Omental fat pad (tissue), 3 donors: ENCODE measurements at regions not wholly inside any gene's neighbourhood (a gene's known extent, or its start where the extent isn't known, plus 50 kb on each side); places are given as distances from the start of the nearest gene placed in this dataset.

Source experiments
- ATAC-seq: fragments of 150-250 bp; one replicate; pipeline ENCODE4 v1.9.1; 2016; ENCODE audit warnings: mild to moderate bottlenecking, moderate library complexity; ENCODE audit not compliant: low FRiP score
- DNase-seq: peaks from one replicate; pipeline ENCODE4 v3.0.0-alpha.2; 2019; ENCODE audit warnings: low spot score
- TF ChIP-seq, protein P1 (sequence below), 3 donors: fragments of 450-650 bp; IDR thresholded peaks; one replicate each; pipeline ENCODE4 v1.5.1; 2016 to 2017; ENCODE audit warnings: antibody characterized with exemption in 3 of 3, mild to moderate bottlenecking in 3 of 3, moderate library complexity in 2 of 3

DNA sequence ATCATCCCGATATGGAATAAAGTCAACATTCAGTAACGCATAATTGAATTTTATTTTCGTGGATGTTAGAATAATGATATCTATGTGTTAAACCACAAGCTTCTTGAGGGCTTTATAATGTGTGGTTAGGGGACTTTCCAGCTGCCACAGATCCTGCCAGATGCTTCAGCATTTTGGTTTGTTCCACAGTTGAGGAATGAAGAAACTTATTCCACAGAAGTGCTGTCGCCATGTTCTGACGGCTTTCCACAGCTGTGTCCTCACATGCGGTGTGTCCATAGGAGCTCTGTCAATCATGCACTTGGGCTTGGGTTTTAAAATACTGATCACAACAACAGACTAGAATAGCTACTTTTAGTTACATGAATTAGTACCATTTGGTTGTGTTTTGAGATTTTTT lies 411.9 kb downstream of the TRIML1 start:
- TF ChIP-seq, protein P1, sequence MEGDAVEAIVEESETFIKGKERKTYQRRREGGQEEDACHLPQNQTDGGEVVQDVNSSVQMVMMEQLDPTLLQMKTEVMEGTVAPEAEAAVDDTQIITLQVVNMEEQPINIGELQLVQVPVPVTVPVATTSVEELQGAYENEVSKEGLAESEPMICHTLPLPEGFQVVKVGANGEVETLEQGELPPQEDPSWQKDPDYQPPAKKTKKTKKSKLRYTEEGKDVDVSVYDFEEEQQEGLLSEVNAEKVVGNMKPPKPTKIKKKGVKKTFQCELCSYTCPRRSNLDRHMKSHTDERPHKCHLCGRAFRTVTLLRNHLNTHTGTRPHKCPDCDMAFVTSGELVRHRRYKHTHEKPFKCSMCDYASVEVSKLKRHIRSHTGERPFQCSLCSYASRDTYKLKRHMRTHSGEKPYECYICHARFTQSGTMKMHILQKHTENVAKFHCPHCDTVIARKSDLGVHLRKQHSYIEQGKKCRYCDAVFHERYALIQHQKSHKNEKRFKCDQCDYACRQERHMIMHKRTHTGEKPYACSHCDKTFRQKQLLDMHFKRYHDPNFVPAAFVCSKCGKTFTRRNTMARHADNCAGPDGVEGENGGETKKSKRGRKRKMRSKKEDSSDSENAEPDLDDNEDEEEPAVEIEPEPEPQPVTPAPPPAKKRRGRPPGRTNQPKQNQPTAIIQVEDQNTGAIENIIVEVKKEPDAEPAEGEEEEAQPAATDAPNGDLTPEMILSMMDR (IDR thresholded peaks at IDR 0.05) = no peak

DNA sequence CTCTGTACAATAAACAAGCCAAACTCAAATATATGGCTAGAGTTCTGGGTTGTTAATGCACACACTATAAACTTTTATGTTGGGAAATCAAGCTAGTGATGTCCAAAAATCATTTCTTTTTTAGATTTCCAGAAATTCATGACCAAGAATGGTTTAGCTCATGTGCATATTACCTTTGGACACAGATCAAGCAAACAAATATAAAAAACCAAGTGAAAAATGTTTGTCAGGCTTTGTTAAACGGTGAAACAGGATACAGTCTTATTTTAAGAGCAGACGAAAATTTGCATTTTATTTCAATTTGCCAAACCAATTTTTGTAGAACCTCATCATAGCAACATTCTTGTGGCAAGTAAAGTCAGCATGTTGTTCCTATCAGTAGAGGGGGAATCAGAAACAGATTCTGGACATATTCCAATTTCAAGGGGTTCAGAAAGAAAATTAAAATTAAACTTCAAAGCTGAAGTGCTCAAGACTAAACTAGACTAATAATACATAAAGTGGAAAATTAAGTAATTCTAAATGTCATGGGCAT lies 413.6 kb downstream of the TRIML1 start:
- ATAC-seq = no peak
- TF ChIP-seq, protein P1 (IDR thresholded peaks at IDR 0.05) = no peak

More for the DNA sequence above, 411.9 kb downstream of the TRIML1 start:
- DNase-seq (no peak), ATAC-seq (no peak)

DNA sequence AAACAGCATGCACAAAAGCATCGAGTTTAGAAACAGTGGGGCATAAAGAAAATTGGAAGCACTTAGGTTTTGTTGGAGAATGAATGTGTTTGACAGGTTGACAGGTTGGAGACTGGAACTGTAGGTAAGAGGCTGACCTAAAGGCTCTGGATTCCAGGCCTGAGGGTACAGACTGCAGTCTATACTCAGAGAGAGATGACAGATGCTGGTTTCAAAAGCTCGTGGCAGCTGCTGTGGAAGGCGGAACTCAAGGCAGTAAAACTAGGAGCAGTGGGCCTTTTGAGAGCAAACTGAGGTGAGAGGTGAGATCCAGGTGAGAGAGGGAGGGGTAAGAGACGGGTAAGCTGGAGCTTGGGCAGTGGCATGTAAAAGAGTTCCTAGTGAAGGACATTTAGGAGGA lies 415.2 kb downstream of the TRIML1 start:
- TF ChIP-seq, protein P1 (IDR thresholded peaks at IDR 0.05) = no peak

More for the DNA sequence above, 413.6 kb downstream of the TRIML1 start:
- DNase-seq = no peak

DNA sequence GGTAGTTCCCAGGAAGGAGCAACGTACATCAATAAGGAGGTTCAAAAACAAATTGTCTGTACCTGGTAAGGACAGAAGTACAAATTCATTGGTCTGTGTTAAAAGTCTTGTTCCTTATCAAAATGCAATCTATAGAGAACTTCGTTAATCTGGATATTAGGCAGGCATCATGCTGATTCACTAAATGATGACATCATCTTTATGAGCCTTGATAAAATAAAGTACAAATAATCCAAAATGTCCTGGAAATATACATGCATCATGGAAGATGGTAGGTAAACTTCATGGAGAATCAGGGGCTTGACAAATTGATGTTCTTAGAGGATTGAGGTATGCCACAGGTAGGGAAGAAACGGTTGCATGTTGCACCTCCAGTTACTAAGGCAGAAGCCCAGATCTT lies 433.9 kb downstream of the TRIML1 start:
- TF ChIP-seq, protein P1 (IDR thresholded peaks at IDR 0.05) = no peak
- ATAC-seq = no peak
- no peak for DNase-seq

More for the DNA sequence above, 415.2 kb downstream of the TRIML1 start:
- ATAC-seq = no peak
- no peak for DNase-seq

DNA sequence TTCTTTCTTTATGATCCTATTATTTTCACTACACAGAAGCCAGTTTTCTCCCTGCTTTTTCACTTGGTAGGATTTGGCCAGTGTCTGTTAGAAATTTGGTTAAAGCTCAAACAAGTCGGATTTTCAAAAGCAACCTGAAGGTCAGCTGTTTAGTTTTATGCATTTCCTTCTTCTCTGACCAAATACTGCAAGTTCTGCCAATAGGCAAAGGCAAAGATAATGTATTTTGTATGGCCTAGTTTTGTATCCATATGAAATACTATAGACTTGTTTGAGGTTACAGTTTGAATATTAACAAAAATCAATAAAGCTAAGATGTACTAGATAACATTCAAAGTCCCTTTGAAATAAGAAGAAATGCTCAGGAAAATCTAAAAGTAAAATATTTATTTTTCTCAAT lies 439.4 kb downstream of the TRIML1 start:
- DNase-seq (no peak), ATAC-seq (no peak)
- TF ChIP-seq, protein P1 (IDR thresholded peaks at IDR 0.05) = no peak

DNA sequence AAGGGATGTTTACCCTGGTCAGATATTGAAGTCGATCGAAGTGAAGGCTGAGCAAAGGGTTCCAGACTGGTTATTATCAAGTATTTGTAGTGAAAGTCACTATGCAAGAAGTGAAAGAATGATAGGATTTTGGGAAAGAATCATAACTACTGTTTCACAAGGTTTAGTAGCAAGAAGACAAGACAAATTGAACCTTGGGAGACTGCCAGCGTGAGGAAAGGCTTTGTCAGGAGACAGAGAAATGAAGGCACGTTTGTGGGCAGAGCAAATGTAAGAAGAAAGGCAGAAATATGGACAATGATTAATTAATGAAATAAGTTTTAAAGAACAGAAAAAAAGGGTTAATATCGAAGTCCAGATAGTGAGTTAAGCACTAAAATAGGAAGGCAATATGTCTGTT lies 456.8 kb downstream of the TRIML1 start:
- DNase-seq (no peak), ATAC-seq (no peak)
- TF ChIP-seq, protein P1 (IDR thresholded peaks at IDR 0.05) = no peak

DNA sequence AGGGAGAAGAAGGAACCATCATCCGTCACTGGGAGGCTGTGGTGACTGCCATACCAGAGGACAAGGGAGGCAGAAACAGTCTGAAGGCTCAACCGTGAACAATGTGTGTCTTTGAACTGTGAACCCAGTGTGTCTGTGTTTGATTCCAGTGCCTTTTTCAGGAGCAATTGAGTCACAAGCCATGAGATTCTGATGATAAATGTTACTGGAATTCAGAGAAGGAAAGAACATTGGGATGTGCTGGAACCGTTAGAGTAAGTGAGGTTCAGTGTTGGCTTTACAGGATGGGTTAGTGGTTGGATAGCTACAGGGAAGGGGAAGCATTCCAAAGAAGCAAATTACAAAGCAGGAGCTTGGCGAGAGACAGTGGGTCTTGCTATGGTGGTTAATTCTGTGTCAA lies 464.4 kb downstream of the TRIML1 start:
- no peak for DNase-seq
- TF ChIP-seq, protein P1 (IDR thresholded peaks at IDR 0.05) = no peak
- no peak for ATAC-seq
